ENCODE measurements at regions not wholly inside any gene's neighbourhood (a gene's known extent, or its start where the extent isn't known, plus 50 kb on each side); places are given as distances from the start of the nearest gene placed in this dataset.
A peak's percentile ranks its signal among the peaks of the same experiment; 100 is the strongest.

DNA sequence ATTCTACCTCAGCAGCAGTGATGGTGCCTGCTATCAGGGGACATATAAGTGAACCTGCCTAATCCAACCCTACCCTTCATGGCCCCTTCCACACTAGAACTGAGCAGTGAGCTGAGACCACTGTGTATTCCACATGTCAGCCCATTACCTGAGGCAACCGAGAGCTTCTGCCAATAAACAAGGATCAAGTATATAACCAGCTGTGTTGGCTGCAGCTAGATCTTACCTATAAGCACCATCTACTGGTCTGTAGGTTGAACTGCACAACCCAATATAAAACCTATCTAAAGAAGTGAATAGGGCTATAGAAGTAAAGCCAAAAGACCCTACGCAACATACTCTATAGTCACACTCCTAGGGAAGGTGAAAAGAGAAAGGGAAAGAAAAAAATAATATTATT is 376.9 kb downstream of the HHIPL2 start:
- intact Hi-C loops (cut with DNase I), result loop anchor here (1.0 to 10.0 kb wide), 2 partner anchors 428 to 626 kb away; no protein-coding TSS in a partner anchor
- Histone ChIP-seq H3K27me3 (no peaks in the 10 kb centered on the region), H3K36me3 (no peaks in the 10 kb centered on the region), H3K4me3 (no peak overlapping the region), H3K9me3 (no peaks in the 10 kb centered on the region), H3K27ac (no peak overlapping the region), H3K4me1 (no peaks in the 10 kb centered on the region)
- TF ChIP-seq POLR2A (IDR thresholded peaks at IDR 0.05), result no peak
- TF ChIP-seq, protein P1, sequence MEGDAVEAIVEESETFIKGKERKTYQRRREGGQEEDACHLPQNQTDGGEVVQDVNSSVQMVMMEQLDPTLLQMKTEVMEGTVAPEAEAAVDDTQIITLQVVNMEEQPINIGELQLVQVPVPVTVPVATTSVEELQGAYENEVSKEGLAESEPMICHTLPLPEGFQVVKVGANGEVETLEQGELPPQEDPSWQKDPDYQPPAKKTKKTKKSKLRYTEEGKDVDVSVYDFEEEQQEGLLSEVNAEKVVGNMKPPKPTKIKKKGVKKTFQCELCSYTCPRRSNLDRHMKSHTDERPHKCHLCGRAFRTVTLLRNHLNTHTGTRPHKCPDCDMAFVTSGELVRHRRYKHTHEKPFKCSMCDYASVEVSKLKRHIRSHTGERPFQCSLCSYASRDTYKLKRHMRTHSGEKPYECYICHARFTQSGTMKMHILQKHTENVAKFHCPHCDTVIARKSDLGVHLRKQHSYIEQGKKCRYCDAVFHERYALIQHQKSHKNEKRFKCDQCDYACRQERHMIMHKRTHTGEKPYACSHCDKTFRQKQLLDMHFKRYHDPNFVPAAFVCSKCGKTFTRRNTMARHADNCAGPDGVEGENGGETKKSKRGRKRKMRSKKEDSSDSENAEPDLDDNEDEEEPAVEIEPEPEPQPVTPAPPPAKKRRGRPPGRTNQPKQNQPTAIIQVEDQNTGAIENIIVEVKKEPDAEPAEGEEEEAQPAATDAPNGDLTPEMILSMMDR (IDR thresholded peaks at IDR 0.05), result peak; percentile 33 to 56 (median 41)
- WGBS, 2 donors, result 45 to 56% methylated on average over 2 of the region's 2 CpGs
- no peak for DNase-seq

DNA sequence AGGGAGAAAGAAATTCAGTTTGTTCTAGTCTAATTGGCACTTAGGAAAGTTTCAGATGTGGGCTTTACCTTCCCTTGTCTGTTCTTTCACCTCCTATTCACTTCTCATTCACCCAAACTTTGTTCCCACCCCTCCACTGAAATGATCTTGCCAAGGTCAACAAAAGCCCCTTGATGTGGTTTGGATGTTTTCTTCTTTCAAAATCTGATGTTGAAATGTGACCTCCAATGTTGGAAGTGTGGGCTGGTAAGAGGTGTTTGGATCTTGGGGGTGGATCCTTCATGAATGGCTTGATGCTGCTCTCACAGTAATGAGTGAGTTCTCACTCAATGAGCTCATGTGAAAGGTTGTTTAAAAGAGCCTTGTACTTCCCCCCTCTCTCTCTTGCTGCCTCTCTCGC is 379.3 kb downstream of the HHIPL2 start:
- Histone ChIP-seq H3K27ac (no peak overlapping the region), H3K4me1 (no peaks in the 10 kb centered on the region), H3K36me3 (no peaks in the 10 kb centered on the region), H3K27me3 (no peaks in the 10 kb centered on the region), H3K9me3 (no peaks in the 10 kb centered on the region), H3K4me3 (no peak overlapping the region)
- WGBS, 2 donors, result 90 to 96% methylated on average over 1 of the region's 1 CpG
- DNase-seq, result no peak
- intact Hi-C loops (cut with DNase I), result no loop called here
- no peak for TF ChIP-seq EP300 (IDR thresholded peaks at IDR 0.05)
- TF ChIP-seq POLR2A (IDR thresholded peaks at IDR 0.05), result no peak
- TF ChIP-seq, protein P1 (IDR thresholded peaks at IDR 0.05), result no peak
- no peak for TF ChIP-seq POLR2AphosphoS5 (IDR thresholded peaks at IDR 0.05)

DNA sequence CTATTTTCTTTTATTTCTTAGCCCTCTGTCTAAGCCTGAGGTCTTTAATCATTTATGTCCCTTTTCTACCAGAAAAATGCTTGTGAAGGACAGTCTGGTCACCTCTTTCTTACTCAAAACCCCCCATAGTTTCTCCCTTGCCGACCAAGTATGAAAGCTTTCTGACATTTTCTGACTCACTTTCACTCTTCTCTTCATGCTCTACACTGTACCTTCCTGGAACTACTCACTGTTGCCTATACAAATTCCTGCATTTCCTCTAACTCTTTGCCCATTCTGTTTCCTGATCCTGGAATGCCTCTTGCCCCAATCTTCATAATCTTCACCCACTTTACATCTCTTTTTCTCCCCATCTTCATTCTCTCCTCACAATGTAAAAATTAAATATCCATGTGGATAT is 380.0 kb downstream of the HHIPL2 start:
- no peak overlapping the region for H3K4me3 ChIP-seq
- no peaks in the 10 kb centered on the region for H3K4me1 ChIP-seq
- intact Hi-C loops (cut with DNase I), result no loop called here
- no peaks in the 10 kb centered on the region for H3K27me3 ChIP-seq
- H3K27ac ChIP-seq, result no peak overlapping the region
- no peaks in the 10 kb centered on the region for H3K9me3 ChIP-seq
- TF ChIP-seq EP300 (IDR thresholded peaks at IDR 0.05) (no peak), POLR2AphosphoS5 (IDR thresholded peaks at IDR 0.05) (no peak), POLR2A (IDR thresholded peaks at IDR 0.05) (no peak)
- TF ChIP-seq, protein P1 (IDR thresholded peaks at IDR 0.05), result no peak
- no peaks in the 10 kb centered on the region for H3K36me3 ChIP-seq
- 70 to 87% methylated on average over 1 of the region's 1 CpG for WGBS, 2 donors
- no peak for DNase-seq

DNA sequence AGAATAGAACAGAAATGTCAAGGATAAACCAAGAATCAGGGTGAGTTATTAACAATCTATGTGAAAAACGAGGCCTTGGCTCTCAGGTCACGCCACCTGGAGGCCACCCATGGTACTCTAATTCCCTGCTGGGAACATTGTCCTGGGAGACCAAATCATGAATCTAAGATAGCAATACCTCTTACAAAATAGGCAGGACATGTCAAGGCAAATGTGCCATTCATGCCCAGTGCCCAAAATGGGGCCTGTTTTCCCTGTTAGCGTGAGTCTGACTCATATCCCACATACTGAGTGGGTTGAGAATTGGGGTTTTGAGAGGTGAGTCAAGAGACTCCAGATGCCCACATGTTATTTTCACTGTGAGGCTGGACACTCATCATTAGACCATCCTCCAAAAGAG is 380.8 kb downstream of the HHIPL2 start:
- intact Hi-C loops (cut with DNase I), result no loop called here
- DNase-seq, result no peak
- H3K36me3 ChIP-seq, result no peaks in the 10 kb centered on the region
- H3K9me3 ChIP-seq, result no peaks in the 10 kb centered on the region
- H3K4me3 ChIP-seq, result no peak overlapping the region
- H3K27ac ChIP-seq, result no peak overlapping the region
- no peaks in the 10 kb centered on the region for H3K4me1 ChIP-seq
- no peaks in the 10 kb centered on the region for H3K27me3 ChIP-seq
- TF ChIP-seq, protein P1 (IDR thresholded peaks at IDR 0.05), result peak in 2 of 4 experiments; percentile 30 to 34
- no peak for TF ChIP-seq EP300 (IDR thresholded peaks at IDR 0.05)
- WGBS, 2 donors, result 57 to 78% methylated on average over 3 of the region's 3 CpGs

DNA sequence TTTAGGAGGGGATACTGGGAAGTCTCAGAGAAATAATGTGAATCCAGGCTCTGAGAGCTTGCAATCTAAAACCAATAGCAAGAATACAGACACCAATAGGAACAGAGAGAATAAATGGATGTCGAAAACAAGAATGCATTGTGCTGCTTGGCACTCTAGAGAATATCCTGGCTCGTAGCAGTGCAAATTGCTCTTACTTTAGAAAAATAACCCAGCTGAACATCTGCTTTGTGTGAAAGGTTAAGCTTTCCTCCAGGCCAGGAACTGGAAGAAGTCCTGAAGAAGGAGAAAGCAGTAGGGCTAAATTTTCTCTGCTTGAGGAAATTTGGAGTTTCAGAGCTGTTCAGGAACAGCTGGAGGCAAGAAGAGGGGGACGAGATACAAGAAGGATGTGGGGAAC is 382.3 kb downstream of the HHIPL2 start:
- H3K4me1 ChIP-seq, result no peaks in the 10 kb centered on the region
- H3K27ac ChIP-seq, result no peak overlapping the region
- DNase-seq, result no peak
- no peak for TF ChIP-seq EP300 (IDR thresholded peaks at IDR 0.05)
- TF ChIP-seq, protein P1 (IDR thresholded peaks at IDR 0.05), result no peak
- TF ChIP-seq POLR2A (IDR thresholded peaks at IDR 0.05), result no peak
- TF ChIP-seq POLR2AphosphoS5 (IDR thresholded peaks at IDR 0.05), result no peak
- intact Hi-C loops (cut with DNase I), result no loop called here
- H3K27me3 ChIP-seq, result no peaks in the 10 kb centered on the region
- WGBS, 2 donors, result 74 to 81% methylated on average over 3 of the region's 3 CpGs
- H3K4me3 ChIP-seq, result no peak overlapping the region
- H3K36me3 ChIP-seq, result no peaks in the 10 kb centered on the region
- no peaks in the 10 kb centered on the region for H3K9me3 ChIP-seq

Measured in sigmoid colon (tissue), 6 donors.